Heart left ventricle (tissue), 16 donors: ENCODE measurements at regions not wholly inside any gene's neighbourhood (a gene's known extent, or its start where the extent isn't known, plus 50 kb on each side); places are given as distances from the start of the nearest gene placed in this dataset.
A peak's percentile ranks its signal among the peaks of the same experiment; 100 is the strongest.

ENCODE experiments used
- ATAC-seq, 4 donors: fragments of 200-7000 bp; cut with Tn5 transposase; one replicate each; pipeline ENCODE4 v1.9.1; 2020 to 2022; ENCODE audit warnings: moderate library complexity in 4 of 4, mild to moderate bottlenecking in 3 of 4, moderate number of reproducible peaks in 1 of 4
- DNase-seq, 5 donors: peaks; one replicate each; pipeline ENCODE4 v3.0.0-alpha.2; 2020
- H3K27ac ChIP-seq, 12 donors: fragments of 200-600 bp; sonication (generic) in 4 of 12; one replicate each; pipeline versions ENCODE4 v1.5.0 to v1.8.0; 2016 to 2022; ENCODE audit warnings: mild to moderate bottlenecking in 2 of 12
- H3K27me3 ChIP-seq, 9 donors: fragments of 200-600 bp; sonication (generic) in 2 of 9; one replicate each; pipeline versions ENCODE4 v1.5.1 to v1.8.0; 2016 to 2022; ENCODE audit warnings: mild to moderate bottlenecking in 3 of 9
- H3K36me3 ChIP-seq, 9 donors: fragments of 200-600 bp; sonication (generic) in 2 of 9; one replicate each; pipeline versions ENCODE4 v1.5.0 to v1.8.0; 2018 to 2022; ENCODE audit warnings: mild to moderate bottlenecking in 2 of 9
- H3K4me1 ChIP-seq, 12 donors: fragments of 200-600 bp; sonication (generic) in 4 of 12; one replicate each; pipeline versions ENCODE4 v1.5.0 to v1.8.0; 2016 to 2022; ENCODE audit warnings: mild to moderate bottlenecking in 3 of 12
- H3K4me3 ChIP-seq, 12 donors: fragments of 200-600 bp; sonication (generic) in 4 of 12; one replicate each; pipeline versions ENCODE4 v1.5.0 to v1.8.0; 2017 to 2022; ENCODE audit warnings: mild to moderate bottlenecking in 9 of 12, moderate library complexity in 4 of 12
- H3K9me3 ChIP-seq, 12 donors: fragments of 200-600 bp; sonication (generic) in 4 of 12; one replicate each; pipeline versions ENCODE4 v1.5.0 to v1.8.0; 2016 to 2022; ENCODE audit warnings: mild to moderate bottlenecking in 1 of 12
- CTCF ChIP-seq, 12 donors: fragments of 200-600 bp; sonication (generic) in 4 of 12; IDR thresholded peaks; one replicate each; pipeline versions ENCODE4 v1.5.0 to v1.8.0; 2018 to 2022; ENCODE audit warnings: antibody characterized with exemption in 12 of 12, mild to moderate bottlenecking in 5 of 12
- POLR2A ChIP-seq, 2 donors: fragments of 450-650 bp; IDR thresholded peaks; one replicate each; pipeline ENCODE4 v1.6.1; 2017; ENCODE audit warnings: antibody characterized with exemption in 2 of 2, mild to moderate bottlenecking in 2 of 2, moderate library complexity in 2 of 2
- WGBS, 4 donors: extraction: QIAGEN DNeasy Blood & Tissue Kit in 2 of 4; methylation state at CpG; one replicate each; pipeline versions ENCODE4 v1.1.5 to v1.1.7; 2013 to 2018; 5-methylcytosine and 5-hydroxymethylcytosine counted together
- intact Hi-C, 10 donors: fragments of 100-400 bp; cut with DNase I; formaldehyde crosslinking; loops; one replicate each; pipeline versions ENCODE4 v1.11.1 to v1.14.2; 2022
- donor health status: ischemic (EF 13 %, LVEDD 7.1; RV severe dilation, severe dysfunction).
- donor health status: healthy with polysubstance abuse.
- donor health status: DM: no; HTN: yes; CAD: no.
- donor health status: DM: no; HTN: no; CAD: no.
- donor health status: ischemic (EF 25% LVEDD 6.9; RV normal size, moderate dysfunction).
- donor health status: ischemic (EF 25% LVEDD 5.7; RV mildly dilated, moderate dysfunction).
- donor health status: healthy.
- donor health status: DM: yes; HTN: yes; CAD: no.
- donor health status: ischemic (EF 35%, LVEDD 5.7; RV mildly dilated, moderate dysfunction).
- donor health status: nonischemic (EF 11% LVEDD 7.7; RV severe dilation, severe dysfunction).
- donor health status: DM: yes; HTN: yes; CAD: no.
- donor health status: PGD.
- donor health status: ischemic (EF 29% LVEDD 5.4; RV normal size, mild dysfunction).
- donor health status: nonischemic (EF 23%, LVEDD 6.1; RV moderate dilation, normal function).

GRCh38 chr13:99900960-99901359 lies 70.6 kb downstream of the ZIC5 start:
- H3K27me3 ChIP-seq, result peaks cover 6 to 88% (median 36%) of the 10 kb centered on the region in 9 donors

GRCh38 chr13:99898421-99898820 lies 73.1 kb downstream of the ZIC5 start:
- TF ChIP-seq CTCF (IDR thresholded peaks at IDR 0.05) (no peak), POLR2A (IDR thresholded peaks at IDR 0.05) (no peak)
- Histone ChIP-seq H3K9me3 (no peaks in the 10 kb centered on the region), H3K27me3 (peaks cover 16 to 86% (median 54%) of the 10 kb centered on the region in 9 donors), H3K4me1 (peaks cover 0 to 18% (median 8%) of the 10 kb centered on the region in 12 donors), H3K4me3 (no peak overlapping the region), H3K36me3 (no peaks in the 10 kb centered on the region), H3K27ac (no peak overlapping the region)
- WGBS, 4 donors, result 69 to 75% (median 74%) methylated on average over 7 of the region's 7 CpGs
- ATAC-seq (no peak), DNase-seq (no peak)
- intact Hi-C loops, result loop anchor here in 1 of 10 donors (10.0 kb wide), 1 partner anchor 244 kb away; no protein-coding TSS in a partner anchor

More at GRCh38 chr13:99900960-99901359, 70.6 kb downstream of the ZIC5 start:
- WGBS, 4 donors, result 85 to 89% (median 88%) methylated on average over 8 of the region's 8 CpGs
- intact Hi-C loops, result loop anchor here in 1 of 10 donors (5.0 kb wide), 1 partner anchor 336 kb away; no protein-coding TSS in a partner anchor
- Histone ChIP-seq H3K4me1 (peaks cover 0 to 4% (median 0%) of the 10 kb centered on the region in 12 donors), H3K9me3 (no peaks in the 10 kb centered on the region), H3K4me3 (no peak overlapping the region), H3K36me3 (no peaks in the 10 kb centered on the region), H3K27ac (no peak overlapping the region)
- ATAC-seq, result no peak
- TF ChIP-seq POLR2A (IDR thresholded peaks at IDR 0.05), result no peak
- no peak for DNase-seq

GRCh38 chr13:99897076-99897440 lies 74.5 kb downstream of the ZIC5 start:
- ATAC-seq (no peak), DNase-seq (no peak)
- no peak for TF ChIP-seq CTCF (IDR thresholded peaks at IDR 0.05)
- TF ChIP-seq POLR2A (IDR thresholded peaks at IDR 0.05), result no peak
- Histone ChIP-seq H3K27ac (no peak overlapping the region), H3K4me3 (no peak overlapping the region), H3K9me3 (no peaks in the 10 kb centered on the region), H3K4me1 (peaks cover 0 to 18% (median 8%) of the 10 kb centered on the region in 12 donors), H3K36me3 (no peaks in the 10 kb centered on the region), H3K27me3 (peaks cover 16 to 83% (median 54%) of the 10 kb centered on the region in 9 donors)
- 82 to 86% (median 84%) methylated on average over 7 of the region's 7 CpGs for WGBS, 4 donors
- intact Hi-C loops, result loop anchor here in 1 of 10 donors (10.0 kb wide), 1 partner anchor 242 kb away; no protein-coding TSS in a partner anchor

GRCh38 chr13:99896369-99897075 lies 75.0 kb downstream of the ZIC5 start:
- no peaks in the 10 kb centered on the region for H3K9me3 ChIP-seq
- no peak for ATAC-seq
- peak overlapping the region in 2 of 12 donors; percentile 52 to 56 for H3K4me3 ChIP-seq
- intact Hi-C loops, result loop anchor here in 1 of 10 donors (10.0 kb wide), 1 partner anchor 242 kb away; no protein-coding TSS in a partner anchor
- peaks cover 0 to 18% (median 8%) of the 10 kb centered on the region in 12 donors for H3K4me1 ChIP-seq
- 50 to 83% (median 62%) methylated on average over 18 to 37 of the region's 37 CpGs for WGBS, 4 donors
- no peak for TF ChIP-seq POLR2A (IDR thresholded peaks at IDR 0.05)
- no peak for TF ChIP-seq CTCF (IDR thresholded peaks at IDR 0.05)
- peaks cover 16 to 83% (median 54%) of the 10 kb centered on the region in 9 donors for H3K27me3 ChIP-seq
- no peak overlapping the region for H3K27ac ChIP-seq
- DNase-seq, result no peak
- H3K36me3 ChIP-seq, result no peaks in the 10 kb centered on the region
